Keratinocyte (primary cell): ENCODE measurements at regions not wholly inside any gene's neighbourhood (a gene's known extent, or its start where the extent isn't known, plus 50 kb on each side); places are given as distances from the start of the nearest gene placed in this dataset.

Experiments
- DNase-seq: peaks from one replicate; pipeline ENCODE4 v3.0.0-alpha.2; 2011; ENCODE audit warnings: low read depth, missing footprints, low spot score
- FAIRE-seq: peaks from 2 replicates; lab custom pipeline; 2011; peaks lifted over from hg19 to GRCh38; lab: Jason Lieb, UNC
- H2AFZ ChIP-seq: 2 replicates; pipeline ENCODE4 v1.6.0; 2012; ENCODE audit warnings: low read length, control low read depth, inconsistent platforms; ENCODE audit not compliant: control insufficient read depth
- H3K27ac ChIP-seq: 2 replicates; pipeline ENCODE4 v1.5.1; 2011; ENCODE audit warnings: low read length; ENCODE audit not compliant: control insufficient read depth, insufficient read depth
- H3K27me3 ChIP-seq: 3 replicates; pipeline ENCODE4 v1.6.0; 2011; ENCODE audit warnings: low read length; ENCODE audit not compliant: control insufficient read depth, insufficient read depth; ENCODE audit errors: extremely low read depth
- H3K36me3 ChIP-seq, 2 experiments: 2 replicates in 1 of 2; 3 replicates in 1 of 2; pipeline ENCODE4 v1.5.1; 2011; ENCODE audit warnings: low read length in 2 of 2, mild to moderate bottlenecking in 1 of 2; ENCODE audit not compliant: control insufficient read depth in 2 of 2, insufficient read depth in 2 of 2; ENCODE audit errors: extremely low read depth in 1 of 2
- H3K4me1 ChIP-seq: 3 replicates; pipeline ENCODE4 v1.5.1; 2011; ENCODE audit warnings: low read length; ENCODE audit not compliant: control insufficient read depth, insufficient read depth; ENCODE audit errors: extremely low read depth
- H3K4me2 ChIP-seq: 3 replicates; pipeline ENCODE4 v1.6.0; 2011; ENCODE audit warnings: low read depth, low read length; ENCODE audit not compliant: control insufficient read depth, insufficient read depth; ENCODE audit errors: extremely low read depth
- H3K4me3 ChIP-seq, 3 experiments: fragments of 200-600 bp in 1 of 3; sonication (generic) in 1 of 3; 2 replicates in 2 of 3; 3 replicates in 1 of 3; pipeline ENCODE4 v1.5.1; 2011 to 2016; ENCODE audit warnings: low read length in 3 of 3, mild to moderate bottlenecking in 3 of 3, control low read depth in 2 of 3, inconsistent platforms in 1 of 3, low read depth in 1 of 3, mixed read lengths in 1 of 3, mixed run types in 1 of 3, moderate library complexity in 1 of 3; ENCODE audit not compliant: control insufficient read depth in 2 of 3, insufficient read depth in 2 of 3; ENCODE audit errors: extremely low read depth in 1 of 3
- H3K79me2 ChIP-seq: 2 replicates; pipeline ENCODE4 v1.6.0; 2012; ENCODE audit warnings: low read length; ENCODE audit not compliant: control insufficient read depth, insufficient read depth
- H3K9ac ChIP-seq: 3 replicates; pipeline ENCODE4 v1.6.0; 2011; ENCODE audit warnings: low read length; ENCODE audit not compliant: control insufficient read depth, insufficient read depth; ENCODE audit errors: extremely low read depth
- H3K9me1 ChIP-seq: 3 replicates; pipeline ENCODE4 v1.6.0; 2011; ENCODE audit warnings: low read length; ENCODE audit not compliant: control insufficient read depth, insufficient read depth; ENCODE audit errors: extremely low read depth
- H3K9me3 ChIP-seq: 2 replicates; pipeline ENCODE4 v1.5.1; 2012; ENCODE audit warnings: low read depth, low read length; ENCODE audit not compliant: control insufficient read depth
- H4K20me1 ChIP-seq: 3 replicates; pipeline ENCODE4 v1.6.0; 2011; ENCODE audit warnings: low read length; ENCODE audit not compliant: control insufficient read depth, insufficient read depth; ENCODE audit errors: extremely low read depth
- CTCF ChIP-seq, 3 experiments: IDR thresholded peaks in 1 of 3; conservative IDR thresholded peaks in 1 of 3; optimal IDR thresholded peaks in 1 of 3; 2 replicates in 2 of 3; 3 replicates in 1 of 3; pipeline versions ENCODE3 to v1.5.1; 2011; ENCODE audit warnings: low read length in 3 of 3, mild to moderate bottlenecking in 3 of 3, moderate library complexity in 2 of 3, control low read depth in 1 of 3, inconsistent platforms in 1 of 3; ENCODE audit not compliant: insufficient read depth in 2 of 3; ENCODE audit errors: extremely low read depth in 1 of 3
- EZH2 ChIP-seq: IDR thresholded peaks from one replicate; pipeline ENCODE4 v1.6.1; 2012; ENCODE audit warnings: inconsistent platforms, mild to moderate bottlenecking, low read length, moderate library complexity
- dilution Hi-C: fragments of 300-500 bp; cut with MboI; formaldehyde crosslinking; loops from one replicate; pipeline ENCODE4 v1.7.0; 2020; ENCODE audit warnings: low sequenced_read_pairs; ENCODE audit not compliant: extremely low pct_ligation_motif_present

GRCh38 chr18:75497576-75498235 lies 70.2 kb upstream of the SMIM21 start:
- Histone ChIP-seq H3K9me1 (no peaks in the 10 kb centered on the region), H3K79me2 (no peaks in the 10 kb centered on the region), H3K4me2 (no peak overlapping the region), H2AFZ (no peak overlapping the region), H3K27ac (no peak overlapping the region), H4K20me1 (no peaks in the 10 kb centered on the region), H3K4me3 (no peak overlapping the region), H3K9me3 (no peaks in the 10 kb centered on the region), H3K9ac (no peak overlapping the region), H3K27me3 (no peaks in the 10 kb centered on the region), H3K36me3 (no peaks in the 10 kb centered on the region), H3K4me1 (peaks cover 5% of the 10 kb centered on the region)
- dilution Hi-C loops, result no loop called here
- FAIRE-seq (no peak), DNase-seq (no peak)
- no peak for TF ChIP-seq EZH2
- TF ChIP-seq CTCF (optimal IDR thresholded peaks at IDR 0.05 in 1 of 3, IDR thresholded peaks at IDR 0.05 in 1 of 3, conservative IDR thresholded peaks at IDR 0.05 in 1 of 3; ENCODE audit: extremely low read depth in 1 of 3, insufficient read depth in 2 of 3, low read length in 3 of 3), result no peak

GRCh38 chr18:75496151-75496550 lies 68.6 kb upstream of the SMIM21 start:
- no peak overlapping the region for H3K9ac ChIP-seq
- dilution Hi-C loops, result no loop called here
- peaks cover 5% of the 10 kb centered on the region for H3K4me1 ChIP-seq
- no peak overlapping the region for H3K4me2 ChIP-seq
- no peak for DNase-seq
- TF ChIP-seq CTCF (optimal IDR thresholded peaks at IDR 0.05 in 1 of 3, IDR thresholded peaks at IDR 0.05 in 1 of 3, conservative IDR thresholded peaks at IDR 0.05 in 1 of 3; ENCODE audit: extremely low read depth in 1 of 3, insufficient read depth in 2 of 3, low read length in 3 of 3), result no peak
- H3K9me3 ChIP-seq, result no peaks in the 10 kb centered on the region
- H3K4me3 ChIP-seq, result no peak overlapping the region
- no peaks in the 10 kb centered on the region for H3K27me3 ChIP-seq
- no peaks in the 10 kb centered on the region for H3K79me2 ChIP-seq
- no peaks in the 10 kb centered on the region for H4K20me1 ChIP-seq
- no peaks in the 10 kb centered on the region for H3K36me3 ChIP-seq
- FAIRE-seq, result no peak
- H2AFZ ChIP-seq, result no peak overlapping the region
- H3K9me1 ChIP-seq, result no peaks in the 10 kb centered on the region
- H3K27ac ChIP-seq, result no peak overlapping the region
